Trophoblast cell (in vitro differentiated cells and primary cell): ENCODE measurements at regions not wholly inside any gene's neighbourhood (a gene's known extent, or its start where the extent isn't known, plus 50 kb on each side); places are given as distances from the start of the nearest gene placed in this dataset.

Experiments used
- DNase-seq, 2 donors: peaks; one replicate each; pipeline ENCODE4 v3.0.0-alpha.2; 2016
- H2AFZ ChIP-seq: 2 replicates; pipeline ENCODE4 v1.6.1; 2013; ENCODE audit warnings: low read length, moderate library complexity, mild to moderate bottlenecking; ENCODE audit not compliant: insufficient read depth, poor library complexity
- H2AK5ac ChIP-seq: 2 replicates; pipeline ENCODE4 v1.6.1; 2013; ENCODE audit warnings: mild to moderate bottlenecking, low read length
- H2BK120ac ChIP-seq: 2 replicates; pipeline ENCODE4 v1.6.1; 2013; ENCODE audit warnings: low read length, mild to moderate bottlenecking, moderate library complexity; ENCODE audit not compliant: insufficient read depth, poor library complexity
- H2BK12ac ChIP-seq: 2 replicates; pipeline ENCODE4 v1.6.1; 2013; ENCODE audit warnings: mild to moderate bottlenecking, low read length, moderate library complexity
- H2BK5ac ChIP-seq: 2 replicates; pipeline ENCODE4 v1.6.1; 2013; ENCODE audit warnings: low read length, low read depth, moderate library complexity, mild to moderate bottlenecking; ENCODE audit not compliant: poor library complexity
- H3K14ac ChIP-seq: 2 replicates; pipeline ENCODE4 v1.6.1; 2013; ENCODE audit warnings: mild to moderate bottlenecking, low read length
- H3K18ac ChIP-seq: 2 replicates; pipeline ENCODE4 v1.6.1; 2013; ENCODE audit warnings: mild to moderate bottlenecking, low read length
- H3K23ac ChIP-seq: 2 replicates; pipeline ENCODE4 v1.6.1; 2013; ENCODE audit warnings: low read length
- H3K27ac ChIP-seq: 2 replicates; pipeline ENCODE4 v1.5.1; 2013; ENCODE audit warnings: low read depth, mild to moderate bottlenecking, inconsistent platforms, low read length, moderate library complexity
- H3K27me3 ChIP-seq: 2 replicates; pipeline ENCODE4 v1.6.1; 2013; ENCODE audit warnings: inconsistent platforms, mild to moderate bottlenecking, low read length, moderate library complexity; ENCODE audit not compliant: insufficient read depth
- H3K36me3 ChIP-seq, 2 experiments: 1 replicate in 1 of 2; 2 replicates in 1 of 2; pipeline ENCODE4 v1.6.1; 2013; ENCODE audit warnings: low read length in 2 of 2, mild to moderate bottlenecking in 2 of 2, moderate library complexity in 1 of 2; ENCODE audit not compliant: insufficient read depth in 2 of 2, control insufficient read depth in 1 of 2
- H3K4ac ChIP-seq: 2 replicates; pipeline ENCODE4 v1.6.1; 2013; ENCODE audit warnings: low read depth, mild to moderate bottlenecking, low read length, moderate library complexity
- H3K4me1 ChIP-seq, 2 experiments: 1 replicate in 1 of 2; 2 replicates in 1 of 2; pipeline ENCODE4 v1.6.1; 2013; ENCODE audit warnings: low read length in 2 of 2, mild to moderate bottlenecking in 2 of 2, moderate library complexity in 1 of 2; ENCODE audit not compliant: insufficient read depth in 2 of 2, control insufficient read depth in 1 of 2
- H3K4me2 ChIP-seq: 2 replicates; pipeline ENCODE4 v1.6.1; 2013; ENCODE audit warnings: inconsistent platforms, mild to moderate bottlenecking, low read length, moderate library complexity
- H3K4me3 ChIP-seq: 2 replicates; pipeline ENCODE4 v1.5.1; 2013; ENCODE audit warnings: mild to moderate bottlenecking, low read depth, low read length, inconsistent platforms
- H3K79me1 ChIP-seq: one replicate; pipeline ENCODE4 v1.6.1; 2013; ENCODE audit warnings: low read length
- H3K79me2 ChIP-seq: 2 replicates; pipeline ENCODE4 v1.6.1; 2013; ENCODE audit warnings: low read length, mild to moderate bottlenecking; ENCODE audit not compliant: control insufficient read depth, insufficient read depth, poor library complexity
- H3K9ac ChIP-seq: 2 replicates; pipeline ENCODE4 v1.6.1; 2013; ENCODE audit warnings: mild to moderate bottlenecking, low read length
- H3K9me3 ChIP-seq: 2 replicates; pipeline ENCODE4 v1.6.1; 2013; ENCODE audit warnings: low read depth, mild to moderate bottlenecking, control low read depth, inconsistent platforms, low read length; ENCODE audit not compliant: insufficient read depth
- H4K12ac ChIP-seq: 2 replicates; pipeline ENCODE4 v1.6.1; 2013; ENCODE audit warnings: low read depth, mild to moderate bottlenecking, low read length, moderate library complexity
- H4K8ac ChIP-seq: 2 replicates; pipeline ENCODE4 v1.6.1; 2013; ENCODE audit warnings: low read depth, mild to moderate bottlenecking, low read length, moderate library complexity
- H4K91ac ChIP-seq: one replicate; pipeline ENCODE4 v1.6.1; 2013; ENCODE audit warnings: low read depth, mild to moderate bottlenecking, low read length, moderate library complexity
- WGBS: extraction: QIAGEN DNeasy Blood & Tissue Kit; methylation state at CpG from one replicate; pipeline ENCODE4 v1.1.7; 2013; ENCODE audit warnings: missing lambda C conversion rate; ENCODE audit not compliant: insufficient read length, insufficient coverage; ENCODE audit errors: extremely low coverage; 5-methylcytosine and 5-hydroxymethylcytosine counted together

GRCh38 chr13:85632526-85633195 is 166.6 kb downstream of the SLITRK6 start:
- no peak overlapping the region for H2BK5ac ChIP-seq
- no peaks in the 10 kb centered on the region for H3K36me3 ChIP-seq
- H2BK12ac ChIP-seq = no peak overlapping the region
- H4K12ac ChIP-seq = no peak overlapping the region
- no peak overlapping the region for H4K8ac ChIP-seq
- H2AK5ac ChIP-seq = no peak overlapping the region
- no peaks in the 10 kb centered on the region for H3K9me3 ChIP-seq
- H3K79me2 ChIP-seq = no peaks in the 10 kb centered on the region
- H3K4me2 ChIP-seq = no peak overlapping the region
- no peak for DNase-seq
- H3K18ac ChIP-seq = no peak overlapping the region
- H3K27me3 ChIP-seq = no peaks in the 10 kb centered on the region
- H3K9ac ChIP-seq = no peak overlapping the region
- no peak overlapping the region for H2AFZ ChIP-seq
- H3K4ac ChIP-seq = no peak overlapping the region
- H3K14ac ChIP-seq = no peak overlapping the region
- no peak overlapping the region for H2BK120ac ChIP-seq
- no peaks in the 10 kb centered on the region for H3K79me1 ChIP-seq
- no peaks in the 10 kb centered on the region for H3K4me1 ChIP-seq
- H3K23ac ChIP-seq = no peak overlapping the region
- no CpG with 5 or more reads among the region's 3 CpGs for WGBS
- no peak overlapping the region for H3K27ac ChIP-seq
- no peak overlapping the region for H3K4me3 ChIP-seq
- no peak overlapping the region for H4K91ac ChIP-seq

- no peak overlapping the region for H3K4me3 ChIP-seq
- no peak overlapping the region for H3K14ac ChIP-seq
These were observed 167.4 kb downstream of the SLITRK6 start for GRCh38 chr13:85631801-85632200.

GRCh38 chr13:85626603-85627002 is 172.6 kb downstream of the SLITRK6 start:
- no peak overlapping the region for H3K27ac ChIP-seq
- no peak overlapping the region for H2BK5ac ChIP-seq
- H3K4me2 ChIP-seq = no peak overlapping the region
- H3K9ac ChIP-seq = no peak overlapping the region
- no peak overlapping the region for H4K8ac ChIP-seq
- no peak overlapping the region for H4K91ac ChIP-seq
- no CpG with 5 or more reads among the region's 4 CpGs for WGBS
- H3K36me3 ChIP-seq = no peaks in the 10 kb centered on the region
- H3K18ac ChIP-seq = no peak overlapping the region
- H2AFZ ChIP-seq = no peak overlapping the region
- H2BK120ac ChIP-seq = no peak overlapping the region
- H3K4ac ChIP-seq = no peak overlapping the region
- H3K4me3 ChIP-seq = no peak overlapping the region
- no peaks in the 10 kb centered on the region for H3K4me1 ChIP-seq
- H2BK12ac ChIP-seq = no peak overlapping the region
- no peak overlapping the region for H2AK5ac ChIP-seq
- H4K12ac ChIP-seq = no peak overlapping the region
- no peaks in the 10 kb centered on the region for H3K9me3 ChIP-seq
- DNase-seq = no peak
- H3K27me3 ChIP-seq = no peaks in the 10 kb centered on the region
- no peaks in the 10 kb centered on the region for H3K79me1 ChIP-seq
- H3K14ac ChIP-seq = no peak overlapping the region
- no peaks in the 10 kb centered on the region for H3K79me2 ChIP-seq
- H3K23ac ChIP-seq = no peak overlapping the region

More at GRCh38 chr13:85631801-85632200, 167.4 kb downstream of the SLITRK6 start:
- Histone ChIP-seq H3K4me2 (no peak overlapping the region), H3K9ac (no peak overlapping the region), H2BK5ac (no peak overlapping the region), H3K27me3 (no peaks in the 10 kb centered on the region), H3K4me1 (no peaks in the 10 kb centered on the region), H3K4ac (no peak overlapping the region), H3K18ac (no peak overlapping the region), H4K8ac (no peak overlapping the region), H3K27ac (no peak overlapping the region), H2AK5ac (no peak overlapping the region), H3K79me1 (no peaks in the 10 kb centered on the region), H3K79me2 (no peaks in the 10 kb centered on the region), H3K23ac (no peak overlapping the region), H2BK120ac (no peak overlapping the region), H3K9me3 (no peaks in the 10 kb centered on the region), H2AFZ (no peak overlapping the region), H4K12ac (no peak overlapping the region), H4K91ac (no peak overlapping the region), H2BK12ac (no peak overlapping the region), H3K36me3 (no peaks in the 10 kb centered on the region)
- WGBS = no CpG with 5 or more reads among the region's 4 CpGs
- DNase-seq = no peak

- no peak overlapping the region for H3K14ac ChIP-seq
- H3K36me3 ChIP-seq = no peaks in the 10 kb centered on the region
- WGBS = no CpG with 5 or more reads among the region's 2 CpGs
- no peak overlapping the region for H2AK5ac ChIP-seq
- DNase-seq = no peak
- no peak overlapping the region for H2AFZ ChIP-seq
- H3K27me3 ChIP-seq = no peaks in the 10 kb centered on the region
- no peak overlapping the region for H3K27ac ChIP-seq
- no peak overlapping the region for H3K9ac ChIP-seq
- H2BK12ac ChIP-seq = no peak overlapping the region
- no peak overlapping the region for H2BK120ac ChIP-seq
- no peaks in the 10 kb centered on the region for H3K79me2 ChIP-seq
- no peak overlapping the region for H4K8ac ChIP-seq
- no peak overlapping the region for H3K4ac ChIP-seq
- no peak overlapping the region for H4K12ac ChIP-seq
- H3K4me3 ChIP-seq = no peak overlapping the region
- no peaks in the 10 kb centered on the region for H3K4me1 ChIP-seq
- H4K91ac ChIP-seq = no peak overlapping the region
- no peak overlapping the region for H3K18ac ChIP-seq
- no peak overlapping the region for H3K23ac ChIP-seq
- no peaks in the 10 kb centered on the region for H3K9me3 ChIP-seq
- H3K4me2 ChIP-seq = no peak overlapping the region
- no peaks in the 10 kb centered on the region for H3K79me1 ChIP-seq
- H2BK5ac ChIP-seq = no peak overlapping the region
These were observed 179.9 kb downstream of the SLITRK6 start for GRCh38 chr13:85619321-85619720.
